K562 (cell line): ENCODE measurements at regions not wholly inside any gene's neighbourhood (a gene's known extent, or its start where the extent isn't known, plus 50 kb on each side); places are given as distances from the start of the nearest gene placed in this dataset.

Experiments
- ARID3B ChIP-seq: fragments of 250-450 bp; sonication (Bioruptor Pico); IDR thresholded peaks from 2 replicates; pipeline ENCODE4 v1.4.0; 2020; ENCODE audit warnings: borderline replicate concordance
- CHD1 ChIP-seq: fragments of 200-600 bp; sonication (generic); IDR thresholded peaks from one replicate; pipeline ENCODE4 v1.6.1; 2012; ENCODE audit warnings: mild to moderate bottlenecking, moderate library complexity, low read length, inconsistent platforms
- CTCF ChIP-seq, 3 experiments: IDR thresholded peaks in 2 of 3; conservative IDR thresholded peaks in 1 of 3; 2 replicates each; pipeline ENCODE4 v1.5.1; 2011 to 2012; ENCODE audit warnings: low read length in 3 of 3, mild to moderate bottlenecking in 3 of 3, control low read depth in 2 of 3, improper control_type of control experiment in 1 of 3, inconsistent platforms in 1 of 3, low read depth in 1 of 3, mixed read lengths in 1 of 3, moderate library complexity in 1 of 3; ENCODE audit not compliant: insufficient read depth in 2 of 3
- DEAF1 ChIP-seq: fragments of 450-650 bp; formaldehyde crosslinking; IDR thresholded peaks from 2 replicates; pipeline ENCODE4 v1.4.0; 2020; ENCODE audit warnings: mild to moderate bottlenecking, moderate library complexity
- HNRNPH1 ChIP-seq: fragments of 200-400 bp; formaldehyde crosslinking; optimal IDR thresholded peaks from 2 replicates; pipeline ENCODE3; 2017; ENCODE audit warnings: low read depth, mild to moderate bottlenecking, low read length, moderate library complexity
- KAT7 ChIP-seq: sonication (generic); formaldehyde crosslinking; IDR thresholded peaks from 2 replicates; pipeline ENCODE4 v1.8.0; 2022; ENCODE audit warnings: missing genetic modification reagents, mild to moderate bottlenecking, borderline replicate concordance
- NEUROD1 ChIP-seq: fragments of 150-350 bp; IDR thresholded peaks from 2 replicates; pipeline ENCODE4 v1.6.1; 2014; ENCODE audit warnings: borderline replicate concordance, low read length, low read depth; ENCODE audit not compliant: partially characterized antibody
- SMAD2 ChIP-seq: fragments of 150-350 bp; IDR thresholded peaks from 2 replicates; pipeline ENCODE4 v1.6.1; 2014; ENCODE audit warnings: low read depth, mild to moderate bottlenecking, low read length
- ZNF253 ChIP-seq: fragments of 250-450 bp; sonication (Bioruptor Pico); conservative IDR thresholded peaks from 2 replicates; pipeline ENCODE4 v1.6.1; 2021; ENCODE audit warnings: mild to moderate bottlenecking

- TF ChIP-seq NEUROD1 = no peak
- peak; percentile 45; the same call in 1 of the 2 replicates for TF ChIP-seq DEAF1
- no peak for TF ChIP-seq SMAD2
- peak; percentile 22 to 58 (median 54); a peak in 4 of 6 replicates for TF ChIP-seq CTCF (IDR thresholded peaks at IDR 0.05 in 2 of 3, conservative IDR thresholded peaks at IDR 0.05 in 1 of 3; ENCODE audit: insufficient read depth in 2 of 3, low read depth in 1 of 3, low read length in 3 of 3)
- no peak for TF ChIP-seq CHD1
- no peak for TF ChIP-seq ARID3B
- TF ChIP-seq HNRNPH1 = no peak
- no peak for TF ChIP-seq ZNF253 (CRISPR knock-in tag)
- TF ChIP-seq KAT7 (CRISPR knock-in tag) = no peak
These were observed 147.5 kb upstream of the FGF10 start (continued) for GRCh38 chr5:44536650-44537260.
